Central memory CD8-positive, alpha-beta T cell (primary cell): ENCODE measurements at regions not wholly inside any gene's neighbourhood (a gene's known extent, or its start where the extent isn't known, plus 50 kb on each side); places are given as distances from the start of the nearest gene placed in this dataset.

Source experiments
- ATAC-seq: fragments of 150-1000 bp; cut with Tn5 transposase; replicated peaks from 2 replicates; pipeline ENCODE4 v1.10.0; 2022; ENCODE audit warnings: mild to moderate bottlenecking, moderate FRiP score, moderate number of reproducible peaks; ENCODE audit not compliant: poor library complexity, severe bottlenecking; ENCODE audit errors: extremely low read depth
- DNase-seq, 2 donors: peaks; one replicate each; pipeline ENCODE4 v3.0.0; 2021; ENCODE audit warnings: low spot score in 2 of 2
- H3K27ac Mint-ChIP-seq: one replicate; pipeline ENCODE4 v1.8.0; 2022; ENCODE audit warnings: low read depth, mild to moderate bottlenecking, moderate library complexity, mixed read lengths
- H3K27me3 Mint-ChIP-seq: one replicate; pipeline ENCODE4 v1.8.0; 2022; ENCODE audit warnings: mixed read lengths
- H3K36me3 Mint-ChIP-seq: one replicate; pipeline ENCODE4 v1.8.0; 2022; ENCODE audit warnings: mild to moderate bottlenecking, moderate library complexity, mixed read lengths; ENCODE audit not compliant: insufficient read depth
- H3K4me1 Mint-ChIP-seq: one replicate; pipeline ENCODE4 v1.8.0; 2022; ENCODE audit warnings: mixed read lengths
- H3K4me3 Mint-ChIP-seq: one replicate; pipeline ENCODE4 v1.8.0; 2022; ENCODE audit warnings: mild to moderate bottlenecking, moderate library complexity, mixed read lengths
- H3K9me3 Mint-ChIP-seq: one replicate; pipeline ENCODE4 v1.8.0; 2022; ENCODE audit warnings: mixed read lengths

GRCh38 chr9:129236441-129237145 is 58.5 kb upstream of the IER5L start:
- H3K27ac Mint-ChIP-seq, result peak overlapping the region; percentile 64
- ATAC-seq (peak; percentile 33), DNase-seq (no peak)
- peaks cover 66% of the 10 kb centered on the region for H3K4me1 Mint-ChIP-seq
- H3K9me3 Mint-ChIP-seq, result peaks cover 7% of the 10 kb centered on the region
- peaks cover 6% of the 10 kb centered on the region for H3K36me3 Mint-ChIP-seq
- peak overlapping the region; percentile 83 for H3K4me3 Mint-ChIP-seq
- H3K27me3 Mint-ChIP-seq, result no peaks in the 10 kb centered on the region

GRCh38 chr9:129235931-129236331 is 57.9 kb upstream of the IER5L start:
- peaks cover 59% of the 10 kb centered on the region for H3K4me1 Mint-ChIP-seq
- peak in 1 of 2 donors; percentile 39 for DNase-seq
- H3K9me3 Mint-ChIP-seq, result peaks cover 7% of the 10 kb centered on the region
- H3K36me3 Mint-ChIP-seq, result peaks cover 6% of the 10 kb centered on the region
- H3K27me3 Mint-ChIP-seq, result no peaks in the 10 kb centered on the region
- peak overlapping the region; percentile 64 for H3K27ac Mint-ChIP-seq
- ATAC-seq, result peak; percentile 84
- peak overlapping the region; percentile 83 for H3K4me3 Mint-ChIP-seq

- peaks cover 6% of the 10 kb centered on the region for H3K36me3 Mint-ChIP-seq
- no peak for ATAC-seq
- peaks cover 7% of the 10 kb centered on the region for H3K9me3 Mint-ChIP-seq
- no peak for DNase-seq
- H3K4me3 Mint-ChIP-seq, result peak overlapping the region; percentile 83
- peaks cover 53% of the 10 kb centered on the region for H3K4me1 Mint-ChIP-seq
- H3K27me3 Mint-ChIP-seq, result no peaks in the 10 kb centered on the region
- peak overlapping the region; percentile 64 for H3K27ac Mint-ChIP-seq
Measured at GRCh38 chr9:129235041-129235930, 57.2 kb upstream of the IER5L start.

GRCh38 chr9:129234491-129234890 is 56.4 kb upstream of the IER5L start:
- no peak overlapping the region for H3K4me3 Mint-ChIP-seq
- DNase-seq (no peak), ATAC-seq (no peak)
- H3K27ac Mint-ChIP-seq, result no peak overlapping the region
- H3K27me3 Mint-ChIP-seq, result no peaks in the 10 kb centered on the region
- H3K4me1 Mint-ChIP-seq, result peaks cover 53% of the 10 kb centered on the region
- peaks cover 6% of the 10 kb centered on the region for H3K36me3 Mint-ChIP-seq
- H3K9me3 Mint-ChIP-seq, result peaks cover 7% of the 10 kb centered on the region

- Mint-ChIP-seq H3K9me3 (peaks cover 7% of the 10 kb centered on the region), H3K36me3 (peaks cover 6% of the 10 kb centered on the region), H3K27me3 (no peaks in the 10 kb centered on the region), H3K4me3 (no peak overlapping the region), H3K4me1 (peaks cover 45% of the 10 kb centered on the region), H3K27ac (peak overlapping the region; percentile 7)
- no peak for DNase-seq
- no peak for ATAC-seq
Measured at GRCh38 chr9:129232839-129233591, 55.0 kb upstream of the IER5L start.

- H3K27me3 Mint-ChIP-seq, result no peaks in the 10 kb centered on the region
- ATAC-seq (no peak), DNase-seq (no peak)
- H3K4me3 Mint-ChIP-seq, result no peak overlapping the region
- H3K4me1 Mint-ChIP-seq, result peaks cover 32% of the 10 kb centered on the region
- no peak overlapping the region for H3K27ac Mint-ChIP-seq
- H3K9me3 Mint-ChIP-seq, result peaks cover 7% of the 10 kb centered on the region
- peaks cover 4% of the 10 kb centered on the region for H3K36me3 Mint-ChIP-seq
Measured at GRCh38 chr9:129231759-129232158, 53.7 kb upstream of the IER5L start.

- H3K36me3 Mint-ChIP-seq, result peaks cover 4% of the 10 kb centered on the region
- DNase-seq (no peak), ATAC-seq (no peak)
- H3K27me3 Mint-ChIP-seq, result no peaks in the 10 kb centered on the region
- no peak overlapping the region for H3K27ac Mint-ChIP-seq
- peaks cover 7% of the 10 kb centered on the region for H3K9me3 Mint-ChIP-seq
- H3K4me1 Mint-ChIP-seq, result peaks cover 30% of the 10 kb centered on the region
- no peak overlapping the region for H3K4me3 Mint-ChIP-seq
Measured at GRCh38 chr9:129231022-129231739, 53.1 kb upstream of the IER5L start.

- DNase-seq, result no peak
- no peak overlapping the region for H3K27ac Mint-ChIP-seq
- H3K27me3 Mint-ChIP-seq, result no peaks in the 10 kb centered on the region
- H3K9me3 Mint-ChIP-seq, result peaks cover 7% of the 10 kb centered on the region
- peaks cover 30% of the 10 kb centered on the region for H3K4me1 Mint-ChIP-seq
- H3K36me3 Mint-ChIP-seq, result peaks cover 3% of the 10 kb centered on the region
- no peak for ATAC-seq
- no peak overlapping the region for H3K4me3 Mint-ChIP-seq
Measured at GRCh38 chr9:129230302-129230701, 52.2 kb upstream of the IER5L start.
